ENCODE measurements at regions not wholly inside any gene's neighbourhood (a gene's known extent, or its start where the extent isn't known, plus 50 kb on each side); places are given as distances from the start of the nearest gene placed in this dataset.

- Mint-ChIP-seq H3K36me3 (ENCODE audit: low read depth) (no peaks in the 10 kb centered on the region), H3K9me3 (peaks cover 7% of the 10 kb centered on the region), H3K27me3 (no peaks in the 10 kb centered on the region), H3K4me1 (ENCODE audit: low read depth) (no peaks in the 10 kb centered on the region), H3K4me3 (no peak overlapping the region), H3K27ac (no peak overlapping the region)
- CTCF ChIA-PET = no interaction called here
- H3K36me3 ChIP-seq (ENCODE audit: insufficient read depth, low read length) = no peaks in the 10 kb centered on the region
- H3K4me1 ChIP-seq (ENCODE audit: insufficient read depth, low read length) = no peaks in the 10 kb centered on the region
- ATAC-seq (ENCODE audit: poor library complexity) = no peak
- no peak overlapping the region for H3K4me3 ChIP-seq (ENCODE audit: low read length)
- DNase-seq = no peak
- no peak for TF ChIP-seq CTCF (IDR thresholded peaks at IDR 0.05)
- H3K9me3 ChIP-seq (ENCODE audit: control insufficient read depth in 1 of 2, insufficient read depth in 1 of 2, low read length in 2 of 2) = peaks cover 0 to under 1% of the 10 kb centered on the region in 2 experiments
- POLR2A ChIA-PET = no interaction called here
- no peaks in the 10 kb centered on the region for H3K27me3 ChIP-seq (ENCODE audit: control insufficient read depth in 1 of 2, insufficient read depth in 2 of 2, low read length in 2 of 2)
- intact Hi-C loops (cut with DNase I, micrococcal nuclease) = no loop called here
- no peak overlapping the region for H3K27ac ChIP-seq (ENCODE audit: low read depth in 1 of 2, low read length in 2 of 2)
These were observed 209.4 kb downstream of the DIPK2A start for GRCh38 chr3:144181062-144181461.

- ATAC-seq (ENCODE audit: poor library complexity) = no peak
- DNase-seq = no peak
- no peak overlapping the region for H3K27ac Mint-ChIP-seq
- no peak overlapping the region for H3K4me3 Mint-ChIP-seq
- TF ChIP-seq CTCF (IDR thresholded peaks at IDR 0.05) = no peak
- no peaks in the 10 kb centered on the region for H3K4me1 ChIP-seq (ENCODE audit: insufficient read depth, low read length)
- no peak overlapping the region for H3K27ac ChIP-seq (ENCODE audit: low read depth in 1 of 2, low read length in 2 of 2)
- no peaks in the 10 kb centered on the region for H3K4me1 Mint-ChIP-seq (ENCODE audit: low read depth)
- H3K27me3 Mint-ChIP-seq = no peaks in the 10 kb centered on the region
- no peaks in the 10 kb centered on the region for H3K36me3 ChIP-seq (ENCODE audit: insufficient read depth, low read length)
- peaks cover 7% of the 10 kb centered on the region for H3K9me3 Mint-ChIP-seq
- POLR2A ChIA-PET = no interaction called here
- CTCF ChIA-PET = no interaction called here
- H3K36me3 Mint-ChIP-seq (ENCODE audit: low read depth) = no peaks in the 10 kb centered on the region
- no peak overlapping the region for H3K4me3 ChIP-seq (ENCODE audit: low read length)
- H3K9me3 ChIP-seq (ENCODE audit: control insufficient read depth in 1 of 2, insufficient read depth in 1 of 2, low read length in 2 of 2) = no peaks in the 10 kb centered on the region
- no peaks in the 10 kb centered on the region for H3K27me3 ChIP-seq (ENCODE audit: control insufficient read depth in 1 of 2, insufficient read depth in 2 of 2, low read length in 2 of 2)
- intact Hi-C loops (cut with DNase I, micrococcal nuclease) = no loop called here
These were observed 210.9 kb downstream of the DIPK2A start for GRCh38 chr3:144182501-144182900.

GRCh38 chr3:144185276-144185675 lies 213.7 kb downstream of the DIPK2A start:
- ATAC-seq (ENCODE audit: poor library complexity) = no peak
- no peak overlapping the region for H3K27ac ChIP-seq (ENCODE audit: low read depth in 1 of 2, low read length in 2 of 2)
- no peaks in the 10 kb centered on the region for H3K36me3 ChIP-seq (ENCODE audit: insufficient read depth, low read length)
- Mint-ChIP-seq H3K27me3 (no peaks in the 10 kb centered on the region), H3K4me3 (no peak overlapping the region), H3K27ac (no peak overlapping the region), H3K4me1 (ENCODE audit: low read depth) (no peaks in the 10 kb centered on the region), H3K9me3 (peaks cover 7% of the 10 kb centered on the region), H3K36me3 (ENCODE audit: low read depth) (no peaks in the 10 kb centered on the region)
- no peaks in the 10 kb centered on the region for H3K9me3 ChIP-seq (ENCODE audit: control insufficient read depth in 1 of 2, insufficient read depth in 1 of 2, low read length in 2 of 2)
- H3K27me3 ChIP-seq (ENCODE audit: control insufficient read depth in 1 of 2, insufficient read depth in 2 of 2, low read length in 2 of 2) = no peaks in the 10 kb centered on the region
- DNase-seq = no peak
- H3K4me3 ChIP-seq (ENCODE audit: low read length) = no peak overlapping the region
- ChIA-PET CTCF (no interaction called here), POLR2A (no interaction called here)
- no peaks in the 10 kb centered on the region for H3K4me1 ChIP-seq (ENCODE audit: insufficient read depth, low read length)
- TF ChIP-seq CTCF (IDR thresholded peaks at IDR 0.05) = no peak
- intact Hi-C loops (cut with DNase I, micrococcal nuclease) = no loop called here
